ENCODE measurements at regions not wholly inside any gene's neighbourhood (a gene's known extent, or its start where the extent isn't known, plus 50 kb on each side); places are given as distances from the start of the nearest gene placed in this dataset.

DNA sequence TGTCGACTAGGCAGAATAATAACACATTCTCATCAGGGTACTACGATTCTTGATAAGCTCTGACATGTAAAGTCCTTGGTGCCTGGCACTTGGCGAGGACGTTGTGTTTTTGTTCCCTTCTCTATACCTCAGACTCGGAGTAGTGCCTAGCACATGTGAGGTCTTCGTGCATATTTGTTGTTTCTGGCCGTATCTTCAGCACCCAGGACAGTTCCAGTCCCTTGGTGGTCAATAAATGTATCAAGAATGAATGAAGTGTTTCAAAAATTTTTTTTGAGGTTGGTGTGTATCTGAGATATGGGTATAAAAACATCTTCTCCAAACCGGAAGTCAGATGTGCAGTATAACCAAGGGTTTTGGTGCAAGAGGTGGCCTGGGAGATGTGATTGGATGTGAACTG lies 198.2 kb downstream of the AACS start:
- TF ChIP-seq JUN (IDR thresholded peaks at IDR 0.05; ENCODE audit: low read depth, low read length) (no peak), POLR2A (IDR thresholded peaks at IDR 0.05; ENCODE audit: control extremely low read depth in 1 of 2, low read depth in 2 of 2, low read length in 2 of 2) (no peak), EZH2 (IDR thresholded peaks at IDR 0.05; ENCODE audit: low read depth, low read length, severe bottlenecking) (no peak)
- TF ChIP-seq, protein P1, sequence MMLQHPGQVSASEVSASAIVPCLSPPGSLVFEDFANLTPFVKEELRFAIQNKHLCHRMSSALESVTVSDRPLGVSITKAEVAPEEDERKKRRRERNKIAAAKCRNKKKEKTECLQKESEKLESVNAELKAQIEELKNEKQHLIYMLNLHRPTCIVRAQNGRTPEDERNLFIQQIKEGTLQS (IDR thresholded peaks at IDR 0.05; ENCODE audit: insufficient read depth, low read depth, low read length), result no peak
